ENCODE measurements at regions not wholly inside any gene's neighbourhood (a gene's known extent, or its start where the extent isn't known, plus 50 kb on each side); places are given as distances from the start of the nearest gene placed in this dataset.

GRCh38 chr4:125928652-125929051 is 613.9 kb downstream of the FAT4 start:
- Histone ChIP-seq H3K27me3 (ENCODE audit: control insufficient read depth in 4 of 4, insufficient read depth in 4 of 4, low read length in 3 of 4) (no peaks in the 10 kb centered on the region), H3K9ac (ENCODE audit: low read depth in 1 of 2, low read length in 2 of 2) (no peak overlapping the region), H3K36me3 (ENCODE audit: control insufficient read depth in 4 of 4, insufficient read depth in 3 of 4, low read depth in 1 of 4, low read length in 3 of 4) (no peaks in the 10 kb centered on the region), H3K4me1 (ENCODE audit: control insufficient read depth in 4 of 4, insufficient read depth in 4 of 4, low read length in 3 of 4) (no peaks in the 10 kb centered on the region), H3K27ac (ENCODE audit: low read depth in 1 of 2, low read length in 2 of 2) (no peak overlapping the region), H3K4me3 (ENCODE audit: low read depth in 1 of 3, low read length in 3 of 3) (no peak overlapping the region), H3K9me3 (ENCODE audit: control insufficient read depth in 4 of 4, low read length in 3 of 4) (peaks cover 0 to 2% (median 0%) of the 10 kb centered on the region in 4 donors)
- DNase-seq (ENCODE audit: low spot score): no peak
- 85% methylated on average over 1 of the region's 1 CpG for WGBS
- TF ChIP-seq EGR1 (IDR thresholded peaks at IDR 0.05; ENCODE audit: low read depth in 2 of 2) (no peak), FOXA2 (IDR thresholded peaks at IDR 0.05) (no peak), HNF4A (conservative IDR thresholded peaks at IDR 0.05) (no peak), YY1 (IDR thresholded peaks at IDR 0.05) (no peak), HNF4G (IDR thresholded peaks at IDR 0.05) (no peak), TAF1 (conservative IDR thresholded peaks at IDR 0.05) (no peak), SP1 (IDR thresholded peaks at IDR 0.05) (no peak), NR2F2 (IDR thresholded peaks at IDR 0.05) (no peak), RAD21 (IDR thresholded peaks at IDR 0.05) (no peak), REST (IDR thresholded peaks at IDR 0.05) (no peak), RXRA (IDR thresholded peaks at IDR 0.05) (no peak), ATF3 (IDR thresholded peaks at IDR 0.05) (no peak), FOXA1 (IDR thresholded peaks at IDR 0.05) (no peak), CTCF (IDR thresholded peaks at IDR 0.05; ENCODE audit: low read depth, low read length, missing input control) (no peak), GABPA (IDR thresholded peaks at IDR 0.05 in 1 of 2, conservative IDR thresholded peaks at IDR 0.05 in 1 of 2) (no peak), MAX (IDR thresholded peaks at IDR 0.05) (no peak), JUND (IDR thresholded peaks at IDR 0.05) (no peak), ZBTB33 (IDR thresholded peaks at IDR 0.05) (no peak)
